GM12878 (cell line): ENCODE measurements at regions not wholly inside any gene's neighbourhood (a gene's known extent, or its start where the extent isn't known, plus 50 kb on each side); places are given as distances from the start of the nearest gene placed in this dataset.

Experiments
- ATAC-seq: fragments of 200-7000 bp; cut with Tn5 transposase; 3 replicates; pipeline ENCODE4 v1.9.1; 2020; ENCODE audit warnings: mild to moderate bottlenecking, moderate library complexity
- BruUV-seq: library from RNA; stranded (reverse); fragments of 400-500 nt; replicated peaks from 2 replicates; lab custom pipeline; 2021; lab: Mats Ljungman, UMichigan
- CTCF ChIA-PET: fragments of 300-600 bp; sonication (Branson Sonifier 250); formaldehyde crosslinking; extraction: SDS; loops from one replicate; lab custom pipeline; 2021; ENCODE audit warnings: inconsistent platforms; lab: Yijun Ruan, JAX
- POLR2A ChIA-PET: fragments of 350-600 bp; formaldehyde crosslinking; extraction: SDS; loops from one replicate; lab custom pipeline; 2021; ENCODE audit warnings: inconsistent platforms; lab: Charles Lee
- RAD21 ChIA-PET: fragments of 300-600 bp; sonication (Branson Sonifier 250); formaldehyde crosslinking; loops from one replicate; lab custom pipeline; 2023; ENCODE audit warnings: antibody characterized with exemption; ENCODE audit not compliant: unreplicated experiment; lab: Charles Lee
- SMC1A ChIA-PET: fragments of 300-600 bp; sonication (Branson Sonifier 250); formaldehyde crosslinking; loops from one replicate; lab custom pipeline; 2023; ENCODE audit not compliant: unreplicated experiment, uncharacterized antibody; lab: Charles Lee
- DNase-seq: peaks from one replicate; pipeline ENCODE4 v3.0.0-alpha.2; 2011; ENCODE audit warnings: low read depth, low spot score
- FAIRE-seq: peaks from 3 replicates; lab custom pipeline; 2011; peaks lifted over from hg19 to GRCh38; lab: Jason Lieb, UNC
- H2AFZ ChIP-seq: 2 replicates; pipeline ENCODE4 v1.6.0; 2011; ENCODE audit warnings: low read depth, low read length, control low read depth; ENCODE audit not compliant: control insufficient read depth
- H3K27ac ChIP-seq: 2 replicates; pipeline ENCODE4 v1.5.1; 2011; ENCODE audit warnings: control low read depth; ENCODE audit not compliant: control insufficient read depth, insufficient read depth
- H3K27me3 ChIP-seq, 2 experiments: replicated peaks in 1 of 2; 2 replicates each; pipeline versions ENCODE4 v1.6.0 to v1.6.1; 2011; ENCODE audit warnings: low read length in 1 of 2; ENCODE audit not compliant: control insufficient read depth in 2 of 2, insufficient read depth in 2 of 2
- H3K36me3 ChIP-seq, 2 experiments: 2 replicates each; pipeline ENCODE4 v1.5.1; 2011; ENCODE audit warnings: low read length in 1 of 2; ENCODE audit not compliant: control insufficient read depth in 2 of 2, insufficient read depth in 2 of 2
- H3K4me1 ChIP-seq: 2 replicates; pipeline ENCODE4 v1.6.1; 2011; ENCODE audit warnings: mild to moderate bottlenecking, low read length, moderate library complexity, mixed read lengths; ENCODE audit not compliant: control insufficient read depth, insufficient read depth
- H3K4me2 ChIP-seq: 2 replicates; pipeline ENCODE4 v1.6.0; 2011; ENCODE audit warnings: control low read depth; ENCODE audit not compliant: control insufficient read depth, insufficient read depth
- H3K4me3 ChIP-seq: fragments of 200-600 bp; sonication (generic); 2 replicates; pipeline ENCODE4 v1.5.1; 2016
- H3K79me2 ChIP-seq: 2 replicates; pipeline ENCODE4 v1.6.0; 2011; ENCODE audit warnings: low read length; ENCODE audit not compliant: control insufficient read depth, insufficient read depth
- H3K9ac ChIP-seq: 2 replicates; pipeline ENCODE4 v1.8.0; 2011; ENCODE audit warnings: low read length, control low read depth, mixed read lengths; ENCODE audit not compliant: control insufficient read depth, insufficient read depth
- H3K9me3 ChIP-seq: replicated peaks from 3 replicates; pipeline ENCODE4 v1.5.1; 2011; ENCODE audit warnings: mild to moderate bottlenecking, low read length; ENCODE audit not compliant: control insufficient read depth, insufficient read depth
- H4K20me1 ChIP-seq: 2 replicates; pipeline ENCODE4 v1.6.0; 2011; ENCODE audit not compliant: control insufficient read depth, insufficient read depth
- BCL11A ChIP-seq: IDR thresholded peaks from 2 replicates; pipeline ENCODE4 v1.6.1; 2011; ENCODE audit warnings: low read depth, low read length
- BCL3 ChIP-seq: IDR thresholded peaks from 2 replicates; pipeline ENCODE4 v1.6.1; 2011; ENCODE audit warnings: borderline replicate concordance, low read depth, mild to moderate bottlenecking, moderate library complexity, low read length; ENCODE audit not compliant: insufficient read depth, poor library complexity, severe bottlenecking
- IKZF1 ChIP-seq: fragments of 450-650 bp; conservative IDR thresholded peaks from 2 replicates; pipeline ENCODE4 v1.6.1; 2017; ENCODE audit warnings: antibody characterized with exemption, mild to moderate bottlenecking
- IRF5 ChIP-seq: fragments of 450-650 bp; IDR thresholded peaks from 2 replicates; pipeline ENCODE4 v1.6.1; 2017; ENCODE audit warnings: borderline replicate concordance
- POLR2A ChIP-seq: IDR thresholded peaks from 2 replicates; pipeline ENCODE4 v1.6.1; 2011; ENCODE audit warnings: low read depth, mild to moderate bottlenecking, low read length
- POU2F2 ChIP-seq: IDR thresholded peaks from 3 replicates; pipeline ENCODE4 v1.6.1; 2011; ENCODE audit warnings: low read depth, mild to moderate bottlenecking, low read length, borderline replicate concordance
- RCOR1 ChIP-seq: conservative IDR thresholded peaks from 2 replicates; pipeline ENCODE4 v1.6.1; 2012; ENCODE audit warnings: low read depth, low read length, improper control_type of control experiment
- SREBF1 ChIP-seq: IDR thresholded peaks from 2 replicates; pipeline ENCODE4 v1.6.1; 2012; ENCODE audit warnings: mild to moderate bottlenecking, low read length
- ZBED1 ChIP-seq: IDR thresholded peaks from 2 replicates; pipeline ENCODE4 v1.6.1; 2016; ENCODE audit warnings: borderline replicate concordance
- ZNF217 ChIP-seq: fragments of 450-650 bp; IDR thresholded peaks from 2 replicates; pipeline ENCODE4 v1.6.1; 2017; ENCODE audit warnings: antibody characterized with exemption, mild to moderate bottlenecking
- WGBS: methylation state at CpG from one replicate; pipeline ENCODE4 v1.1.6; 2016; ENCODE audit warnings: low lambda C conversion rate; ENCODE audit not compliant: insufficient replicate concordance, insufficient coverage; ENCODE audit errors: missing lambda C conversion rate; 5-methylcytosine and 5-hydroxymethylcytosine counted together
- in situ Hi-C: fragments of 300-500 bp; cut with MboI; formaldehyde crosslinking; loops from 9 replicates; pipeline ENCODE4 v1.14.3; 2018; ENCODE audit warnings: mixed read lengths
- intact Hi-C: fragments of 100-400 bp; cut with micrococcal nuclease; formaldehyde crosslinking; loops from one replicate; pipeline ENCODE4 v1.14.2; 2022; ENCODE audit not compliant: unreplicated experiment

DNA sequence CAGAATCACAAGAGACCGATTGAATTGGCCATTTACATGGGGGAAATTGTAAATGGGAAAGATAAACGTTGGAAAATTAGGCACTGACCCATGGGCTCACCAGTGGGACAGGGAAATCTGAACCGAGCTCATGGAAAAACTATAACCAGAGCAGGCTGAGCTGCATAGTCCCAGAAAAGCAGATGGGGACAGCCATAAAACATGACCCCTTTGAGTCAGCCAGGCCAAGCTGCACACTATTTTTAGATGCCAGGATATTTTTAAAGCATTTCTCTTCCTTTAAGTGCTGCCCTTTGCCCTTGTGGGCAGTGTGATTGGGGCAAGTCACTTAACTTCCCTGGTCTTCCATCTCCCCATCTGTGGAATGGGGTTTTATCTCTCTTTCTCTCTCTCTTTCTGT lies 184.1 kb downstream of the FOXD2 start:
- CTCF ChIA-PET, result no interaction called here
- RAD21 ChIA-PET, result no interaction called here

More for the DNA sequence above, 184.1 kb downstream of the FOXD2 start:
- intact Hi-C loops, result no loop called here
- no peak overlapping the region for H3K4me3 ChIP-seq
- no peak overlapping the region for H3K27ac ChIP-seq
- 10% methylated on average over 2 of the region's 3 CpGs for WGBS
- no peaks in the 10 kb centered on the region for H3K4me1 ChIP-seq
- ATAC-seq (no peak), DNase-seq (no peak), FAIRE-seq (no peak)
- TF ChIP-seq IRF5, result no peak
- TF ChIP-seq SREBF1, result no peak
- TF ChIP-seq POU2F2, result no peak
- TF ChIP-seq ZBED1, result no peak
- no peak for TF ChIP-seq BCL3
- no peak for TF ChIP-seq POLR2A
- no peak for TF ChIP-seq RCOR1
- no peak for TF ChIP-seq IKZF1
- TF ChIP-seq BCL11A, result no peak
- no peak for TF ChIP-seq ZNF217
- no peaks in the 10 kb centered on the region for H3K79me2 ChIP-seq
- in situ Hi-C loops, result no loop called here
- H3K4me2 ChIP-seq, result no peak overlapping the region
- SMC1A ChIA-PET, result no interaction called here
- H2AFZ ChIP-seq, result no peak overlapping the region
- H3K9ac ChIP-seq, result no peak overlapping the region
- no peaks in the 10 kb centered on the region for H3K9me3 ChIP-seq
- H4K20me1 ChIP-seq, result no peaks in the 10 kb centered on the region
- H3K36me3 ChIP-seq, result no peaks in the 10 kb centered on the region
- POLR2A ChIA-PET, result no interaction called here
- no peaks in the 10 kb centered on the region for H3K27me3 ChIP-seq
- no TSS peak for BruUV-seq
